H9 (cell line): ENCODE measurements at regions not wholly inside any gene's neighbourhood (a gene's known extent, or its start where the extent isn't known, plus 50 kb on each side); places are given as distances from the start of the nearest gene placed in this dataset.

Experiments used
- DNase-seq: peaks from one replicate; pipeline ENCODE4 v3.0.0-alpha.2; 2017
- H2AFZ ChIP-seq: one replicate; pipeline ENCODE4 v1.6.1; 2013; ENCODE audit warnings: mild to moderate bottlenecking, low read length, control low read depth, moderate library complexity
- H2AK5ac ChIP-seq: 2 replicates; pipeline ENCODE4 v1.6.1; 2013; ENCODE audit warnings: low read length, control low read depth, mixed read lengths; ENCODE audit not compliant: insufficient read length
- H2BK120ac ChIP-seq: one replicate; pipeline ENCODE4 v1.6.1; 2013; ENCODE audit warnings: low read depth, mild to moderate bottlenecking, low read length, control low read depth, inconsistent platforms; ENCODE audit not compliant: poor library complexity, severe bottlenecking
- H2BK12ac ChIP-seq: 2 replicates; pipeline ENCODE4 v1.6.1; 2013; ENCODE audit warnings: low read length, control low read depth, mixed read lengths, low read depth; ENCODE audit not compliant: insufficient read length
- H2BK15ac ChIP-seq: 2 replicates; pipeline ENCODE4 v1.6.1; 2013; ENCODE audit warnings: low read depth, low read length, control low read depth
- H2BK20ac ChIP-seq: one replicate; pipeline ENCODE4 v1.6.1; 2013; ENCODE audit warnings: low read depth, mild to moderate bottlenecking, low read length, control low read depth, inconsistent platforms; ENCODE audit not compliant: poor library complexity, severe bottlenecking
- H2BK5ac ChIP-seq: 2 replicates; pipeline ENCODE4 v1.6.1; 2013; ENCODE audit warnings: low read length, control low read depth, mixed read lengths; ENCODE audit not compliant: insufficient read length
- H3K14ac ChIP-seq: 2 replicates; pipeline ENCODE4 v1.6.1; 2013; ENCODE audit warnings: low read length, control low read depth; ENCODE audit not compliant: insufficient read depth
- H3K18ac ChIP-seq: 2 replicates; pipeline ENCODE4 v1.6.1; 2013; ENCODE audit warnings: low read depth, mild to moderate bottlenecking, mixed read lengths, low read length, control low read depth; ENCODE audit not compliant: insufficient read length
- H3K23ac ChIP-seq: 2 replicates; pipeline ENCODE4 v1.6.1; 2013; ENCODE audit warnings: low read length, control low read depth, mixed read lengths, low read depth; ENCODE audit not compliant: insufficient read length
- H3K23me2 ChIP-seq: 2 replicates; pipeline ENCODE4 v1.6.1; 2013; ENCODE audit warnings: low read depth, mild to moderate bottlenecking, mixed read lengths, low read length, control low read depth; ENCODE audit not compliant: insufficient read length, poor library complexity, severe bottlenecking
- H3K27ac ChIP-seq: 2 replicates; pipeline ENCODE4 v1.5.1; 2013; ENCODE audit warnings: low read length, control low read depth, mixed read lengths, low read depth; ENCODE audit not compliant: insufficient read length
- H3K27me3 ChIP-seq: 2 replicates; pipeline ENCODE4 v1.6.1; 2013; ENCODE audit warnings: low read length, control low read depth, inconsistent platforms; ENCODE audit not compliant: insufficient read depth
- H3K4ac ChIP-seq: 2 replicates; pipeline ENCODE4 v1.6.1; 2013; ENCODE audit warnings: low read depth, mild to moderate bottlenecking, control low read depth, inconsistent platforms, low read length, moderate library complexity
- H3K4me1 ChIP-seq: 2 replicates; pipeline ENCODE4 v1.6.1; 2013; ENCODE audit warnings: low read length, control low read depth, inconsistent platforms; ENCODE audit not compliant: insufficient read depth
- H3K4me2 ChIP-seq: 2 replicates; pipeline ENCODE4 v1.6.1; 2013; ENCODE audit warnings: low read length, control low read depth, mixed read lengths; ENCODE audit not compliant: insufficient read length, insufficient read depth
- H3K56ac ChIP-seq: 2 replicates; pipeline ENCODE4 v1.6.1; 2013; ENCODE audit warnings: low read depth, mild to moderate bottlenecking, mixed read lengths, low read length, control low read depth; ENCODE audit not compliant: insufficient read length
- H3K79me1 ChIP-seq: 2 replicates; pipeline ENCODE4 v1.6.1; 2013; ENCODE audit warnings: low read depth, mild to moderate bottlenecking, moderate library complexity, low read length, control low read depth, inconsistent platforms; ENCODE audit not compliant: insufficient read depth, poor library complexity, severe bottlenecking
- H3K79me2 ChIP-seq: 2 replicates; pipeline ENCODE4 v1.6.1; 2013; ENCODE audit warnings: low read length, control low read depth, inconsistent platforms; ENCODE audit not compliant: insufficient read depth
- H3K9ac ChIP-seq: 2 replicates; pipeline ENCODE4 v1.6.1; 2013; ENCODE audit warnings: low read length, control low read depth, mixed read lengths; ENCODE audit not compliant: insufficient read length; ENCODE audit errors: extremely low read depth
- H3K9me3 ChIP-seq: one replicate; pipeline ENCODE4 v1.6.1; 2013; ENCODE audit warnings: low read depth, low read length, inconsistent platforms; ENCODE audit not compliant: control insufficient read depth
- H3T11ph ChIP-seq: one replicate; pipeline ENCODE4 v1.6.1; 2013; ENCODE audit warnings: mild to moderate bottlenecking, low read length, control low read depth, inconsistent platforms
- H4K20me1 ChIP-seq: one replicate; pipeline ENCODE4 v1.6.1; 2013; ENCODE audit not compliant: control insufficient read depth, insufficient read length, insufficient read depth
- H4K5ac ChIP-seq: 2 replicates; pipeline ENCODE4 v1.6.1; 2013; ENCODE audit warnings: low read depth, mild to moderate bottlenecking, mixed read lengths, low read length, control low read depth; ENCODE audit not compliant: insufficient read length
- H4K8ac ChIP-seq: replicated peaks from 2 replicates; pipeline ENCODE4 v1.6.1; 2013; ENCODE audit warnings: low read length, control low read depth, mixed read lengths, low read depth; ENCODE audit not compliant: insufficient read length
- H4K91ac ChIP-seq: 2 replicates; pipeline ENCODE4 v1.6.1; 2013; ENCODE audit warnings: low read depth, mild to moderate bottlenecking, moderate library complexity, mixed read lengths, low read length, control low read depth; ENCODE audit not compliant: insufficient read length
- H3K27ac Mint-ChIP-seq, 3 experiments: 2 replicates in 2 of 3; 3 replicates in 1 of 3; pipeline ENCODE4 v1.8.0; 2020 to 2021; ENCODE audit warnings: mixed read lengths in 3 of 3, mild to moderate bottlenecking in 1 of 3, moderate library complexity in 1 of 3
- H3K27me3 Mint-ChIP-seq: 2 replicates; pipeline ENCODE4 v1.8.0; 2021; ENCODE audit warnings: low read depth, mild to moderate bottlenecking, moderate library complexity, mixed read lengths
- H3K36me3 Mint-ChIP-seq, 3 experiments: 2 replicates in 2 of 3; 3 replicates in 1 of 3; pipeline ENCODE4 v1.8.0; 2020 to 2021; ENCODE audit warnings: low read depth in 3 of 3, mixed read lengths in 3 of 3; ENCODE audit not compliant: insufficient read depth in 1 of 3
- H3K4me1 Mint-ChIP-seq, 2 experiments: 2 replicates each; pipeline ENCODE4 v1.8.0; 2020; ENCODE audit warnings: mixed read lengths in 2 of 2
- H3K4me3 Mint-ChIP-seq, 2 experiments: 2 replicates in 1 of 2; 3 replicates in 1 of 2; pipeline ENCODE4 v1.8.0; 2020 to 2021; ENCODE audit warnings: mild to moderate bottlenecking in 2 of 2, mixed read lengths in 2 of 2, moderate library complexity in 1 of 2
- H3K9me3 Mint-ChIP-seq, 2 experiments: 2 replicates in 1 of 2; 3 replicates in 1 of 2; pipeline ENCODE4 v1.8.0; 2020; ENCODE audit warnings: mild to moderate bottlenecking in 2 of 2, mixed read lengths in 2 of 2, moderate library complexity in 1 of 2
- WGBS: extraction: QIAGEN DNeasy Blood & Tissue Kit; methylation state at CpG from one replicate; pipeline ENCODE4 v1.1.7; 2013; ENCODE audit warnings: missing lambda C conversion rate, low lambda C conversion rate, mixed read lengths; ENCODE audit not compliant: insufficient read length; ENCODE audit errors: extremely low coverage; 5-methylcytosine and 5-hydroxymethylcytosine counted together
- TF ChIP-seq, protein P1 (sequence below): fragments of 200-600 bp; sonication (generic); conservative IDR thresholded peaks from 3 replicates; pipeline ENCODE4 v1.8.0; 2021; ENCODE audit warnings: antibody characterized with exemption, mild to moderate bottlenecking

DNA sequence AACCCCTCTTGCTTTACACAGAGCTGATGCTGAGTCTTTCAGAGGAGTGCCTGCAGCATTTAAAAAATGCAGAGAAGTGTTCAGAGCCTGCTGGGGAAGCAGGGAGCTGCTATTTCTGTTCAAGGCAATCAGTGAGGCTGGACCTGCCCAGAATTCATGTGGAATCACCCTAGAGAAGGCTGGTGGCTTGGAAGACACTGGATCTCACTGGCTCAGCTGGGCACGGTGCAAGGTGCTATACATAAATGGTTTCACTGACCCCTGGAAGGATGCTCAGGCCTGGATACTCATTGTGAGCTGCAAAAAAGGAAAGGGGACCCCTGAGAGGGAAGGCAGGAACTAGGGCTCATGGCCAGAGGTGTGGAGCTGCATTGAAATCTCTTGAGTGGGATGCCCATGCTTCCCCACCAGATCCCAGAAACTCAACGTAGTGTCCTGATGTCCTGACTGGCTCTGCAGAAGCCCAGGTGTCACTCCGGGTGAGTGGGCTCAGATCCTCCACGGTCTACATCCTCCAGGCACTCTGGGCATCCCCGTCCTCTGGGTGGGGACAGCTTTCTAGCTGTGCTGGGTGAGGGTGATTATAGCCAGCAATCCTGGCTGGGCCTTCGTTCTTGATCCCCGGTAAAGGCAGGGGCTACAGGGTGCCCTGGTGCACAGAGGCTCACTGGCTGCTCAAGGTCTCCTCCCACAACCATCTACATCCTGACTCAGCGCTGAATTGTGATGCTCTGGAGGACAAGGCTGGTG is 77.2 kb upstream of the TNS3 start:
- Histone ChIP-seq H3K27ac (no peak overlapping the region), H4K5ac (no peak overlapping the region), H2AK5ac (no peak overlapping the region), H3K4me2 (no peak overlapping the region), H3K23me2 (no peaks in the 10 kb centered on the region), H2BK120ac (no peak overlapping the region), H3K79me1 (no peaks in the 10 kb centered on the region), H2BK5ac (no peak overlapping the region), H2AFZ (no peak overlapping the region), H3K14ac (no peak overlapping the region), H2BK15ac (no peak overlapping the region), H4K91ac (no peak overlapping the region), H3K56ac (no peak overlapping the region), H3T11ph (no peak overlapping the region), H3K9me3 (no peaks in the 10 kb centered on the region), H3K27me3 (no peaks in the 10 kb centered on the region), H2BK12ac (no peak overlapping the region), H4K8ac (no peak overlapping the region), H3K4ac (no peak overlapping the region), H3K9ac (no peak overlapping the region), H3K18ac (no peak overlapping the region), H3K4me1 (no peaks in the 10 kb centered on the region; the same call in 1 of the 2 replicates), H4K20me1 (no peaks in the 10 kb centered on the region), H3K23ac (no peak overlapping the region), H3K79me2 (no peaks in the 10 kb centered on the region), H2BK20ac (no peak overlapping the region)
- Mint-ChIP-seq H3K4me1 (peaks cover 20 to 21% of the 10 kb centered on the region in 2 experiments), H3K27me3 (no peaks in the 10 kb centered on the region; the same call in 1 of the 2 replicates), H3K27ac (no peak overlapping the region), H3K4me3 (no peak overlapping the region), H3K9me3 (no peaks in the 10 kb centered on the region), H3K36me3 (no peaks in the 10 kb centered on the region)
- no CpG with 5 or more reads among the region's 8 CpGs for WGBS
- DNase-seq = no peak
- TF ChIP-seq, protein P1, sequence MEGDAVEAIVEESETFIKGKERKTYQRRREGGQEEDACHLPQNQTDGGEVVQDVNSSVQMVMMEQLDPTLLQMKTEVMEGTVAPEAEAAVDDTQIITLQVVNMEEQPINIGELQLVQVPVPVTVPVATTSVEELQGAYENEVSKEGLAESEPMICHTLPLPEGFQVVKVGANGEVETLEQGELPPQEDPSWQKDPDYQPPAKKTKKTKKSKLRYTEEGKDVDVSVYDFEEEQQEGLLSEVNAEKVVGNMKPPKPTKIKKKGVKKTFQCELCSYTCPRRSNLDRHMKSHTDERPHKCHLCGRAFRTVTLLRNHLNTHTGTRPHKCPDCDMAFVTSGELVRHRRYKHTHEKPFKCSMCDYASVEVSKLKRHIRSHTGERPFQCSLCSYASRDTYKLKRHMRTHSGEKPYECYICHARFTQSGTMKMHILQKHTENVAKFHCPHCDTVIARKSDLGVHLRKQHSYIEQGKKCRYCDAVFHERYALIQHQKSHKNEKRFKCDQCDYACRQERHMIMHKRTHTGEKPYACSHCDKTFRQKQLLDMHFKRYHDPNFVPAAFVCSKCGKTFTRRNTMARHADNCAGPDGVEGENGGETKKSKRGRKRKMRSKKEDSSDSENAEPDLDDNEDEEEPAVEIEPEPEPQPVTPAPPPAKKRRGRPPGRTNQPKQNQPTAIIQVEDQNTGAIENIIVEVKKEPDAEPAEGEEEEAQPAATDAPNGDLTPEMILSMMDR = no peak
